Left colon (tissue), 2 donors: ENCODE measurements at regions not wholly inside any gene's neighbourhood (a gene's known extent, or its start where the extent isn't known, plus 50 kb on each side); places are given as distances from the start of the nearest gene placed in this dataset.

ENCODE experiments used
- ATAC-seq: fragments of 200-7000 bp; cut with Tn5 transposase; one replicate; pipeline ENCODE4 v1.9.1; 2020; ENCODE audit warnings: mild to moderate bottlenecking, moderate library complexity
- DNase-seq, 2 donors: peaks; one replicate each; pipeline ENCODE4 v3.0.0-alpha.2; 2020
- intact Hi-C, 2 donors: fragments of 100-400 bp; cut with DNase I in 1 of 2; cut with micrococcal nuclease in 1 of 2; formaldehyde crosslinking; loops; one replicate each; pipeline versions ENCODE4 v1.11.2 to v1.14.0; 2022; cut with DNase I, micrococcal nuclease
- donor health status: DM: no; HTN: no; CAD: no.
- donor health status: DM: yes; HTN: yes; CAD: no.

DNA sequence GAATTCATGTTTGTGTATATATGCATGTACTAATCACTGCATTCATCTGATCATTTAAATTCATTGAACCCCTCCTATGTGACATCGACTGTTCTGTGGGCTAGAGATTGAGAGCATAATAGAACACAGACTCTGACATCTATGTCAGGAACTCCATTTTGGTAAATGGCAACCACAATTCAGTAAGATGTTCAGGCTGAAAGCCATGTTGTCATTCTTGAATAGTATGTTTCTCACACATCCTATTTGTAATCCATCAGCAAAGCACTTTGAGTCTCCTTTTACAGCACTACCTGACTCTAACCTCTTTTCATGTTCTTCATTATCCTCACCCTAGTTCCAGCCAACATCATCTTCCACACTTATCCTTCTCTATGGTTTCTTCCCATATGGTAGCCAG is 413.8 kb upstream of the MEX3C start:
- DNase-seq = no peak
- intact Hi-C loops = no loop called here
- ATAC-seq = no peak

DNA sequence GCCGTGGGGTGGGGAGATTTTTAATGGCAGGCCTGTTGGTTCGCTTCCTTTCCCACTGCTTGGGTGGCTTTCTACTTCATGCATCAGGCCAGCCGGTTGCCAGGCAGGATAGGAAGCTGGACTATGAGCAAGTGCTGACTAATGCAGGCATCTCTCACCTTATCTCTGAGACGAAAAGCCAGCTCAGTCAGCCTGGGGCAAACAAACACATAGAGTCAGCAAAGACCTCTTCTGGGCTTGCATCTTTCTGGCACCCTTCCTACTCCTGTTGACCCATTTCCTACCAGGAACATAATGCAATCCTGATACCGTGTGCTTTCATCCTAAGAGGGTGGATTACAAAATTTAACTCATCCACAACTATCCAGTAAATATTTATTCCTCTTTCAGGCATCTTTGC is 416.6 kb upstream of the MEX3C start:
- no peak for ATAC-seq
- intact Hi-C loops = no loop called here
- no peak for DNase-seq

- intact Hi-C loops = no loop called here
- ATAC-seq (no peak), DNase-seq (no peak)
Measured at GRCh38 chr18:51614967-51615571, 417.6 kb upstream of the MEX3C start.

DNA sequence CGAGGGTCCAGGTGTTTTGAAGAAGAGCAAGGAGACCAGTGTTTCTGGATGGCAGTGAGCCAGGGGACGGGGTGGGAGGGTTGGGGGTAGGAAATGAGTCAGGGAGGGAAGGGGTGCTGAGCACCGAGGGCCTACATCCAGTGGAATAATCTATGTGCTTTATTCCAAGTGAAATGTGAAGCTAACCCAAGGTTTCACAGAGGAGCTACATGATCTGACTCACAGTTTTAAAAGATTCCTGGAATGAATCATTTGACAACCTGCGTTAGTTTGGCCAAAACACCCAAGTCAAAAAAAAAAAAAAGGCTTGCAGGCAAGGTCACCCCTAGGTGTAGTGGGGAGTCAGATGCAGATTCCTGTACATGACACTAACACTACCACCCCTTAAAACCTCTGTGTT is 419.7 kb upstream of the MEX3C start:
- ATAC-seq = no peak
- no peak for DNase-seq
- intact Hi-C loops = no loop called here

DNA sequence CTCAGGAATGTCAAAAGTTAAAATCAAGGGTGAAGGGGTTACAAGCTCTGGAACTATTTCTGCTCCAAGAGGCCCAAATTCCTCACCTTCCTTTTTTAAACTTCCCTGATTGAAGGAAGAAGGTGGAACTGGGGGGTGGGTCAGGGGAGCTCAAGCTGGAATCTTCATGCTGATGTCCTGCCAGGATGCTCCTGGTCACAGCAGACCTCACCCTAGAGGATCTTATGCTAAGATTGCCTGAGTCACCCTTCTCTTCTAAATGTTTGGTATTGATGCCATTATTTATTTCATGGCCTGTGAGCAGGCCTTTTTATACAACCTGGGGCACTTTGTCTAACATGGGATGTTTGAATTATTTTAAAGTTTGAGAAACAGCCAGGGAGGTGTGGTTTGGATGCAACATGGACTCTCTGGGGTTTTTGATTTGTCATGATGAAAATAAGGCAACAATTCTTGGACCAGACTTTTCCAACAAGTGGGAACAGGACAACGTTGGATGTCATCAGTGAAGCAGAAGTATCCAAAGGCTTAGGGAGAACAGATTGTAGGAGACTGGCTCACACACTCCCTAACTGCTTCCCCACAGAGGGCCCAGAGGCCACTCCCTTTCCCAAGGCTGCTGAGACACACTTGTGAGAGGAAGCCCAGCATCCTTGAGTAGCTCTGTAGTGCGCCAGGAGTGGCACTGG is 420.2 kb upstream of the MEX3C start:
- no peak for ATAC-seq
- intact Hi-C loops = no loop called here
- no peak for DNase-seq

- intact Hi-C loops = no loop called here
- no peak for ATAC-seq
- no peak for DNase-seq
Measured at GRCh38 chr18:51619283-51619682, 421.8 kb upstream of the MEX3C start.

DNA sequence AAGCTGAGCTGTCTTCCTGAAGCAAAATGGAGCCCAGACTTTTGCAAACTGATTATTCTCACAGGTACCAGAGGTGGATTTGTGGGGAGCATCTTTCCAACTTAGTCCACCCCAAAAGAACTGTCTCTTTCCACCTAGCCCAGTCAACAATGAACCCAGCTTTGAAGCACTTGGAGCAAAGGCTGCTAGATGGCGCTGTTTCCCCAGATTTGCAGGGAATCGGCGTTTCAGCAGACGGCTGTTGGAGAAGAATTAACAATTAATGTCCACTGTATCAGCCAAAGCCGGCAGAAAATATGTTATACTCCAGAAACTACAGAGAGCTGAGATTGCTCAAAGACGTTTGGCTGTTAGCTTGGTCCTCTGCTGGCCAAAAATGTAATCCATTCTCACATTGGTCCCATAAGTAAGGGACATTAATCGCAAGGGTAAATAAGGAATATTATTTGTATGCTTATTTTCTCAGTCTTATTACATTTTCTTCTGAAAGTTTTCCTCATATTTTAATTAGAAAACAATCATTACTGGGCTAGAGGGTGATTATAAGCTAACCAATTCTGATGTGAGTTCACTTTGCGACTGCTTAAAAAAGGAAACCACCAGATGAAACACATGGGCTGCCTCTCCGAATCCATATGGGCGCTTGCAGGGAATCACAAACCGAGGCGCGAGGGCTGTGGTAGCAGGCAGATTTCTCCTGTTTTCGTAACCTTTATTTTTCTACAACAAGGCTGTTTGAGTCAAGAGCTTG is 423.8 kb upstream of the MEX3C start:
- intact Hi-C loops = no loop called here
- ATAC-seq (no peak), DNase-seq (peak in 1 of 2 donors; percentile 48)

DNA sequence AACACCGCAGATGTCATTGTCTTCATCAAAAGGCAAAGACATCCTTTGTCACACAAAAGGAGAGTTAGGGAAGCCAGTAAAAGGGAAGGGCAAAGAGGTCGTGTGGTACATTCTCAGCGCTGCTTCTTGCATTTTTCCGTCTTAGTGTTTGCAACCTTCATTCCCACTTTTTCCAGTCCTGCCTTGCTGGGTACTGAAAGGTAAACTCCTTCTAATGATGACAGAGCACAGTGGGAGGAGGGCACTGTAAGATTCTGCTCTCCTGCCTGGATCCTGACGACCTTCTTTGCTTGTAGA is 424.3 kb upstream of the MEX3C start:
- no peak for DNase-seq
- ATAC-seq = no peak
- intact Hi-C loops = no loop called here

GRCh38 chr18:51622702-51623101 is 425.2 kb upstream of the MEX3C start:
- intact Hi-C loops = no loop called here
- DNase-seq (no peak), ATAC-seq (no peak)

- no peak for ATAC-seq
- DNase-seq = no peak
Measured at GRCh38 chr18:51623653-51624052, 426.2 kb upstream of the MEX3C start.

GRCh38 chr18:51630706-51631105 is 433.2 kb upstream of the MEX3C start:
- DNase-seq (no peak), ATAC-seq (no peak)
- intact Hi-C loops = no loop called here

More at GRCh38 chr18:51623653-51624052, 426.2 kb upstream of the MEX3C start:
- intact Hi-C loops = no loop called here

DNA sequence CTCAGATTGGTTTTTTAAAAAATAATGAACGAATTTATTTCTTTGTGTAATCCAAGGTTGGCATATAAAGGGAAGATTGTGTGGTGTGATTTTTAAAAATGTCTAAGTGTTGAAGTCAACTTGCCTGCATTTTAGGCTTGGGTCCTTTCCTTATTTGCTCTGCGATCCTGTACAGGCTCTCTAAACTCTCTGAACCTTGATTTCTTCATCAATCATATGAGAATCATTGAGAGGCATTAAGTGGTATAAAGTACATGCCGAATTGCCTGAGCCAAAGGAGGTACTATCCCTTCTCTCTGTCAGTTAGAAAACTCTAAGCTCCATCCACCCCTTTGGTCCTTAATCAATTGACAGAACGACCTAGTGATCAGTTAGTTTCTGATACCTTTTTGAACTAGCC is 440.4 kb upstream of the MEX3C start:
- DNase-seq (no peak), ATAC-seq (no peak)
- intact Hi-C loops = no loop called here

GRCh38 chr18:51639541-51639940 is 442.1 kb upstream of the MEX3C start:
- intact Hi-C loops = no loop called here
- DNase-seq = no peak
- no peak for ATAC-seq

DNA sequence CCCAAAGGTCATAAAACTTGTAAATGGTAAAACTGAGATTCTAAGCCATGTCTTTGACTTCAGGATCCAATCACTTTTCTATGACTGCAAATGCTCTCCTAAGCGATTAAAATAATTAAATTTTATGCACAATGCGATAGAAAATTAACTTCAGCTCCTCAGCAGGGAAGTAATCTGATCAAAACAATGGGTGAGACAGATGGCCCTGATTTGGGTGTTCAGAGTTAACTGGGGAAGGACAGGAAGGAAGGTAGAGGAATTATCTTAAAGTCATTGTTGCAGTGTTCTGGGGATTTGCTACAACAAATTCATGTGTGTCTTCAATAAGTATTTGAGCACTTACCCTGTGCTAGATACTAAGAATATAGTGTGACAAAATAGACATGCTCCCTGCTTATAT is 446.0 kb upstream of the MEX3C start:
- intact Hi-C loops = no loop called here
- DNase-seq (no peak), ATAC-seq (no peak)

GRCh38 chr18:51645607-51646006 is 448.1 kb upstream of the MEX3C start:
- DNase-seq = no peak
- no peak for ATAC-seq

GRCh38 chr18:51647346-51647745 is 449.9 kb upstream of the MEX3C start:
- ATAC-seq = no peak
- intact Hi-C loops = no loop called here

More at GRCh38 chr18:51645607-51646006, 448.1 kb upstream of the MEX3C start:
- intact Hi-C loops = no loop called here

GRCh38 chr18:51647942-51648341 is 450.5 kb upstream of the MEX3C start:
- no peak for DNase-seq
- ATAC-seq = no peak
- intact Hi-C loops = no loop called here

More at GRCh38 chr18:51647346-51647745, 449.9 kb upstream of the MEX3C start:
- DNase-seq = no peak

DNA sequence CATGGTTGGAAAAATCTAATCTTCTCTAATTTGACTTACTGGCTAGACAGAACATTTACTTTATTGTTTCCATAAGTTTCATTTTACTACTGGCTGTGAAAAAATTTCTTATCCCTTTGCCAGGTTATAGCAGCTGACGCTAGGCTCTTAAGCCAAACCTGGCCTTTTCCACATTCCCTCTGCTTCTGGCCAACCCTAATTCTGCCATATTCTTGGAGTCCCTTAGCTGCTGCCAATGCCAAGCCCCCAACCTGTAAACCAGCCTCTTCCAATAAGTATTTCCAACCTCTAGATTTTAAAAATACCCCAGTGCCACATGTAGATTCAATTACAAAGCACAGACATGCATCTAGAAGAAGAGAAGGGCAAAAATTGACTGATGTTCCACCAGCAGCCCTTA is 452.3 kb upstream of the MEX3C start:
- no peak for DNase-seq
- no peak for ATAC-seq
- intact Hi-C loops = no loop called here

- DNase-seq (no peak), ATAC-seq (no peak)
- intact Hi-C loops = no loop called here
Measured at GRCh38 chr18:51651761-51652160, 454.3 kb upstream of the MEX3C start.

- DNase-seq (no peak), ATAC-seq (no peak)
- intact Hi-C loops = no loop called here
Measured at GRCh38 chr18:51653507-51654213, 456.2 kb upstream of the MEX3C start.
